ENCODE measurements at regions not wholly inside any gene's neighbourhood (a gene's known extent, or its start where the extent isn't known, plus 50 kb on each side); places are given as distances from the start of the nearest gene placed in this dataset.

DNA sequence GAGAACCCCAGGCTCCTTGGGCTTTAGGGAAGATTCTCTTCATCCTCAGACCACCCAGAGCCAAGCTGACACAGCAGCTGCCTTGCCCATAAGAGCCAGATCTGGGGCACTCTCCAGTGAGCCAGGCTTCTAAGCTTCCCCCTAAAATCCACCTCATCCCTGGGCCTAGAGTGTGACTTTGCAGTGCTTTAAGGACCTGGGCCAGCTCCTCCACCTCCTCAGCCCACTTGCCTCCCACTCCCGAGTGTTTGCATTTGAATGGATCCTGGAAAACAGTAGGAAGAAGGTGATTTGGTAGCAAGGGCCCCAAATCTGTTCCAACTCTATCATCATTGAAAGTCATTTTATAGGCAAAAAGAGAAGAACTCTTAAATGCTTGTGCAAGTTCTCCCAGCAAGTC, 108.7 kb upstream of the UBL3 start:
- TF ChIP-seq POLR2A (conservative IDR thresholded peaks at IDR 0.05): no peak
- no peak for TF ChIP-seq PHB2 (IDR thresholded peaks at IDR 0.05; ENCODE audit: low read depth)
- TF ChIP-seq, protein P1, sequence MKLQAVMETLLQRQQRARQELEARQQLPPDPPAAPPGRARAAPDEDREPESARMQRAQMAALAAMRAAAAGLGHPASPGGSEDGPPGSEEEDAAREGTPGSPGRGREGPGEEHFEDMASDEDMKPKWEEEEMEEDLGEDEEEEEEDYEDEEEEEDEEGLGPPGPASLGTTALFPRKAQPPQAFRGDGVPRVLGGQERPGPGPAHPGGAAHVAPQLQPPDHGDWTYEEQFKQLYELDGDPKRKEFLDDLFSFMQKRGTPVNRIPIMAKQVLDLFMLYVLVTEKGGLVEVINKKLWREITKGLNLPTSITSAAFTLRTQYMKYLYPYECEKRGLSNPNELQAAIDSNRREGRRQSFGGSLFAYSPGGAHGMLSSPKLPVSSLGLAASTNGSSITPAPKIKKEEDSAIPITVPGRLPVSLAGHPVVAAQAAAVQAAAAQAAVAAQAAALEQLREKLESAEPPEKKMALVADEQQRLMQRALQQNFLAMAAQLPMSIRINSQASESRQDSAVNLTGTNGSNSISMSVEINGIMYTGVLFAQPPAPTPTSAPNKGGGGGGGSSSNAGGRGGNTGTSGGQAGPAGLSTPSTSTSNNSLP (IDR thresholded peaks at IDR 0.05; ENCODE audit: borderline replicate concordance, low read depth, low read length): no peak
- TF ChIP-seq, protein P2, sequence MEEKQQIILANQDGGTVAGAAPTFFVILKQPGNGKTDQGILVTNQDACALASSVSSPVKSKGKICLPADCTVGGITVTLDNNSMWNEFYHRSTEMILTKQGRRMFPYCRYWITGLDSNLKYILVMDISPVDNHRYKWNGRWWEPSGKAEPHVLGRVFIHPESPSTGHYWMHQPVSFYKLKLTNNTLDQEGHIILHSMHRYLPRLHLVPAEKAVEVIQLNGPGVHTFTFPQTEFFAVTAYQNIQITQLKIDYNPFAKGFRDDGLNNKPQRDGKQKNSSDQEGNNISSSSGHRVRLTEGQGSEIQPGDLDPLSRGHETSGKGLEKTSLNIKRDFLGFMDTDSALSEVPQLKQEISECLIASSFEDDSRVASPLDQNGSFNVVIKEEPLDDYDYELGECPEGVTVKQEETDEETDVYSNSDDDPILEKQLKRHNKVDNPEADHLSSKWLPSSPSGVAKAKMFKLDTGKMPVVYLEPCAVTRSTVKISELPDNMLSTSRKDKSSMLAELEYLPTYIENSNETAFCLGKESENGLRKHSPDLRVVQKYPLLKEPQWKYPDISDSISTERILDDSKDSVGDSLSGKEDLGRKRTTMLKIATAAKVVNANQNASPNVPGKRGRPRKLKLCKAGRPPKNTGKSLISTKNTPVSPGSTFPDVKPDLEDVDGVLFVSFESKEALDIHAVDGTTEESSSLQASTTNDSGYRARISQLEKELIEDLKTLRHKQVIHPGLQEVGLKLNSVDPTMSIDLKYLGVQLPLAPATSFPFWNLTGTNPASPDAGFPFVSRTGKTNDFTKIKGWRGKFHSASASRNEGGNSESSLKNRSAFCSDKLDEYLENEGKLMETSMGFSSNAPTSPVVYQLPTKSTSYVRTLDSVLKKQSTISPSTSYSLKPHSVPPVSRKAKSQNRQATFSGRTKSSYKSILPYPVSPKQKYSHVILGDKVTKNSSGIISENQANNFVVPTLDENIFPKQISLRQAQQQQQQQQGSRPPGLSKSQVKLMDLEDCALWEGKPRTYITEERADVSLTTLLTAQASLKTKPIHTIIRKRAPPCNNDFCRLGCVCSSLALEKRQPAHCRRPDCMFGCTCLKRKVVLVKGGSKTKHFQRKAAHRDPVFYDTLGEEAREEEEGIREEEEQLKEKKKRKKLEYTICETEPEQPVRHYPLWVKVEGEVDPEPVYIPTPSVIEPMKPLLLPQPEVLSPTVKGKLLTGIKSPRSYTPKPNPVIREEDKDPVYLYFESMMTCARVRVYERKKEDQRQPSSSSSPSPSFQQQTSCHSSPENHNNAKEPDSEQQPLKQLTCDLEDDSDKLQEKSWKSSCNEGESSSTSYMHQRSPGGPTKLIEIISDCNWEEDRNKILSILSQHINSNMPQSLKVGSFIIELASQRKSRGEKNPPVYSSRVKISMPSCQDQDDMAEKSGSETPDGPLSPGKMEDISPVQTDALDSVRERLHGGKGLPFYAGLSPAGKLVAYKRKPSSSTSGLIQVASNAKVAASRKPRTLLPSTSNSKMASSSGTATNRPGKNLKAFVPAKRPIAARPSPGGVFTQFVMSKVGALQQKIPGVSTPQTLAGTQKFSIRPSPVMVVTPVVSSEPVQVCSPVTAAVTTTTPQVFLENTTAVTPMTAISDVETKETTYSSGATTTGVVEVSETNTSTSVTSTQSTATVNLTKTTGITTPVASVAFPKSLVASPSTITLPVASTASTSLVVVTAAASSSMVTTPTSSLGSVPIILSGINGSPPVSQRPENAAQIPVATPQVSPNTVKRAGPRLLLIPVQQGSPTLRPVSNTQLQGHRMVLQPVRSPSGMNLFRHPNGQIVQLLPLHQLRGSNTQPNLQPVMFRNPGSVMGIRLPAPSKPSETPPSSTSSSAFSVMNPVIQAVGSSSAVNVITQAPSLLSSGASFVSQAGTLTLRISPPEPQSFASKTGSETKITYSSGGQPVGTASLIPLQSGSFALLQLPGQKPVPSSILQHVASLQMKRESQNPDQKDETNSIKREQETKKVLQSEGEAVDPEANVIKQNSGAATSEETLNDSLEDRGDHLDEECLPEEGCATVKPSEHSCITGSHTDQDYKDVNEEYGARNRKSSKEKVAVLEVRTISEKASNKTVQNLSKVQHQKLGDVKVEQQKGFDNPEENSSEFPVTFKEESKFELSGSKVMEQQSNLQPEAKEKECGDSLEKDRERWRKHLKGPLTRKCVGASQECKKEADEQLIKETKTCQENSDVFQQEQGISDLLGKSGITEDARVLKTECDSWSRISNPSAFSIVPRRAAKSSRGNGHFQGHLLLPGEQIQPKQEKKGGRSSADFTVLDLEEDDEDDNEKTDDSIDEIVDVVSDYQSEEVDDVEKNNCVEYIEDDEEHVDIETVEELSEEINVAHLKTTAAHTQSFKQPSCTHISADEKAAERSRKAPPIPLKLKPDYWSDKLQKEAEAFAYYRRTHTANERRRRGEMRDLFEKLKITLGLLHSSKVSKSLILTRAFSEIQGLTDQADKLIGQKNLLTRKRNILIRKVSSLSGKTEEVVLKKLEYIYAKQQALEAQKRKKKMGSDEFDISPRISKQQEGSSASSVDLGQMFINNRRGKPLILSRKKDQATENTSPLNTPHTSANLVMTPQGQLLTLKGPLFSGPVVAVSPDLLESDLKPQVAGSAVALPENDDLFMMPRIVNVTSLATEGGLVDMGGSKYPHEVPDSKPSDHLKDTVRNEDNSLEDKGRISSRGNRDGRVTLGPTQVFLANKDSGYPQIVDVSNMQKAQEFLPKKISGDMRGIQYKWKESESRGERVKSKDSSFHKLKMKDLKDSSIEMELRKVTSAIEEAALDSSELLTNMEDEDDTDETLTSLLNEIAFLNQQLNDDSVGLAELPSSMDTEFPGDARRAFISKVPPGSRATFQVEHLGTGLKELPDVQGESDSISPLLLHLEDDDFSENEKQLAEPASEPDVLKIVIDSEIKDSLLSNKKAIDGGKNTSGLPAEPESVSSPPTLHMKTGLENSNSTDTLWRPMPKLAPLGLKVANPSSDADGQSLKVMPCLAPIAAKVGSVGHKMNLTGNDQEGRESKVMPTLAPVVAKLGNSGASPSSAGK (IDR thresholded peaks at IDR 0.05): no peak
- no peak for TF ChIP-seq ZNF274 (IDR thresholded peaks at IDR 0.05; ENCODE audit: borderline replicate concordance, low read depth, low read length)
- no peak for TF ChIP-seq TBP (optimal IDR thresholded peaks at IDR 0.05; ENCODE audit: low read depth, low read length)
- TF ChIP-seq, protein P3, sequence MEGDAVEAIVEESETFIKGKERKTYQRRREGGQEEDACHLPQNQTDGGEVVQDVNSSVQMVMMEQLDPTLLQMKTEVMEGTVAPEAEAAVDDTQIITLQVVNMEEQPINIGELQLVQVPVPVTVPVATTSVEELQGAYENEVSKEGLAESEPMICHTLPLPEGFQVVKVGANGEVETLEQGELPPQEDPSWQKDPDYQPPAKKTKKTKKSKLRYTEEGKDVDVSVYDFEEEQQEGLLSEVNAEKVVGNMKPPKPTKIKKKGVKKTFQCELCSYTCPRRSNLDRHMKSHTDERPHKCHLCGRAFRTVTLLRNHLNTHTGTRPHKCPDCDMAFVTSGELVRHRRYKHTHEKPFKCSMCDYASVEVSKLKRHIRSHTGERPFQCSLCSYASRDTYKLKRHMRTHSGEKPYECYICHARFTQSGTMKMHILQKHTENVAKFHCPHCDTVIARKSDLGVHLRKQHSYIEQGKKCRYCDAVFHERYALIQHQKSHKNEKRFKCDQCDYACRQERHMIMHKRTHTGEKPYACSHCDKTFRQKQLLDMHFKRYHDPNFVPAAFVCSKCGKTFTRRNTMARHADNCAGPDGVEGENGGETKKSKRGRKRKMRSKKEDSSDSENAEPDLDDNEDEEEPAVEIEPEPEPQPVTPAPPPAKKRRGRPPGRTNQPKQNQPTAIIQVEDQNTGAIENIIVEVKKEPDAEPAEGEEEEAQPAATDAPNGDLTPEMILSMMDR (IDR thresholded peaks at IDR 0.05 in 2 of 3, conservative IDR thresholded peaks at IDR 0.05 in 1 of 3; ENCODE audit: insufficient read depth in 2 of 3, low read depth in 1 of 3, low read length in 3 of 3): no peak
- no peak for TF ChIP-seq ZNF282 (CRISPR knock-in tag; IDR thresholded peaks at IDR 0.05)
- no peak for TF ChIP-seq ZNF184 (CRISPR knock-in tag; IDR thresholded peaks at IDR 0.05)
- TF ChIP-seq JUN (IDR thresholded peaks at IDR 0.05; ENCODE audit: borderline replicate concordance, low read depth, low read length): no peak
- TF ChIP-seq JUN (CRISPR knock-in tag; IDR thresholded peaks at IDR 0.05; ENCODE audit: borderline replicate concordance): no peak
- TF ChIP-seq, protein P4, sequence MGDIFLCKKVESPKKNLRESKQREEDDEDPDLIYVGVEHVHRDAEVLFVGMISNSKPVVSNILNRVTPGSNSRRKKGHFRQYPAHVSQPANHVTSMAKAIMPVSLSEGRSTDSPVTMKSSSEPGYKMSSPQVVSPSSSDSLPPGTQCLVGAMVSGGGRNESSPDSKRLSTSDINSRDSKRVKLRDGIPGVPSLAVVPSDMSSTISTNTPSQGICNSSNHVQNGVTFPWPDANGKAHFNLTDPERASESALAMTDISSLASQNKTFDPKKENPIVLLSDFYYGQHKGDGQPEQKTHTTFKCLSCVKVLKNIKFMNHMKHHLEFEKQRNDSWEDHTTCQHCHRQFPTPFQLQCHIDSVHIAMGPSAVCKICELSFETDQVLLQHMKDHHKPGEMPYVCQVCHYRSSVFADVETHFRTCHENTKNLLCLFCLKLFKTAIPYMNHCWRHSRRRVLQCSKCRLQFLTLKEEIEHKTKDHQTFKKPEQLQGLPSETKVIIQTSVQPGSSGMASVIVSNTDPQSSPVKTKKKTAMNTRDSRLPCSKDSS (IDR thresholded peaks at IDR 0.05; ENCODE audit: low read depth, partially characterized antibody): no peak
